NCI-H526 treated with DMSO at 0.1 percent for 48 hours (cell line): ENCODE measurements at regions not wholly inside any gene's neighbourhood (a gene's known extent, or its start where the extent isn't known, plus 50 kb on each side); places are given as distances from the start of the nearest gene placed in this dataset.
"Not testable (repeated sequence)": the region's sequence is repeated elsewhere in the genome, so short reads cannot be mapped to it uniquely, and the experiment has no call there.

Experiments used
- DNase-seq: peaks from one replicate; lab custom pipeline; 2025; lab: John Stamatoyannopoulos, UW

GRCh38 chr5:30596495-30597064 lies 596.9 kb upstream of the CDH6 start:
- no peak for DNase-seq

GRCh38 chr5:30594331-30594730 lies 599.2 kb upstream of the CDH6 start:
- no peak for DNase-seq

- DNase-seq, result no peak
These were observed 600.7 kb upstream of the CDH6 start for GRCh38 chr5:30592833-30593232.

- DNase-seq, result no peak
These were observed 612.1 kb upstream of the CDH6 start for GRCh38 chr5:30581198-30581935.

- DNase-seq, result no peak
These were observed 618.7 kb upstream of the CDH6 start for GRCh38 chr5:30574761-30575160.

GRCh38 chr5:30572279-30572678 lies 621.2 kb upstream of the CDH6 start:
- DNase-seq, result no peak

- DNase-seq, result no peak
These were observed 631.7 kb upstream of the CDH6 start for GRCh38 chr5:30561771-30562170.

GRCh38 chr5:30551618-30552017 lies 641.9 kb upstream of the CDH6 start:
- no peak for DNase-seq

- DNase-seq, result no peak
These were observed 644.7 kb upstream of the CDH6 start for GRCh38 chr5:30548580-30549305.

GRCh38 chr5:30540150-30540549 lies 653.3 kb upstream of the CDH6 start:
- DNase-seq, result no peak

- DNase-seq, result no peak
These were observed 654.4 kb upstream of the CDH6 start for GRCh38 chr5:30539004-30539634.

- no peak for DNase-seq
These were observed 668.1 kb upstream of the CDH6 start for GRCh38 chr5:30525353-30525752.

- DNase-seq, result no peak
These were observed 669.1 kb upstream of the CDH6 start for GRCh38 chr5:30524428-30524827.

GRCh38 chr5:30523061-30523460 lies 670.4 kb upstream of the CDH6 start:
- no peak for DNase-seq

- no peak for DNase-seq
These were observed 688.2 kb upstream of the CDH6 start for GRCh38 chr5:30505014-30505886.

- no peak for DNase-seq
These were observed 691.2 kb upstream of the CDH6 start for GRCh38 chr5:30502277-30502676.

- DNase-seq, result no peak
These were observed 692.4 kb upstream of the CDH6 start for GRCh38 chr5:30501065-30501464.

- no peak for DNase-seq
These were observed 693.0 kb upstream of the CDH6 start for GRCh38 chr5:30500513-30500912.

- no peak for DNase-seq
These were observed 694.1 kb upstream of the CDH6 start for GRCh38 chr5:30499402-30499801.

- DNase-seq, result no peak
These were observed 694.5 kb upstream of the CDH6 start for GRCh38 chr5:30498972-30499371.

- not testable (repeated sequence) for DNase-seq
These were observed 695.0 kb upstream of the CDH6 start for GRCh38 chr5:30498509-30498908.

GRCh38 chr5:30494113-30494512 lies 699.4 kb upstream of the CDH6 start:
- not testable (repeated sequence) for DNase-seq
